Endothelial cell of umbilical vein (primary cell): ENCODE measurements at regions not wholly inside any gene's neighbourhood (a gene's known extent, or its start where the extent isn't known, plus 50 kb on each side); places are given as distances from the start of the nearest gene placed in this dataset.

Source experiments
- BruUV-seq: library from RNA; stranded (reverse); fragments of 400-500 nt; replicated peaks from 2 replicates; lab custom pipeline; 2021; lab: Mats Ljungman, UMichigan
- CTCF ChIA-PET: fragments of 300-600, 350-600 bp; sonication (Branson Sonifier 250); formaldehyde crosslinking; loops from one replicate; lab custom pipeline; 2021; ENCODE audit warnings: antibody characterized with exemption, inconsistent platforms; lab: Charles Lee
- POLR2A ChIA-PET: fragments of 300-600, 350-600 bp; sonication (Branson Sonifier 250); formaldehyde crosslinking; loops from one replicate; lab custom pipeline; 2021; ENCODE audit warnings: antibody characterized with exemption, inconsistent platforms; lab: Charles Lee
- DNase-seq: peaks from one replicate; pipeline ENCODE4 v3.0.0-alpha.2; 2011; ENCODE audit warnings: low read depth, low spot score
- FAIRE-seq: peaks from 2 replicates; lab custom pipeline; 2011; peaks lifted over from hg19 to GRCh38; lab: Jason Lieb, UNC
- H2AFZ ChIP-seq: 2 replicates; pipeline ENCODE4 v1.6.0; 2012; ENCODE audit warnings: low read depth, low read length, control low read depth, inconsistent platforms
- H3K27ac ChIP-seq: 2 replicates; pipeline ENCODE4 v1.5.1; 2011; ENCODE audit warnings: low read depth, mild to moderate bottlenecking, control low read depth, low read length, moderate library complexity; ENCODE audit not compliant: insufficient read depth
- H3K27me3 ChIP-seq, 2 experiments: 2 replicates each; pipeline versions ENCODE4 v1.6.0 to v1.6.1; 2011; ENCODE audit warnings: low read length in 2 of 2, mixed read lengths in 1 of 2; ENCODE audit not compliant: control insufficient read depth in 2 of 2, insufficient read depth in 2 of 2
- H3K36me3 ChIP-seq, 2 experiments: 2 replicates in 1 of 2; 3 replicates in 1 of 2; pipeline ENCODE4 v1.5.1; 2011; ENCODE audit warnings: low read length in 2 of 2, mild to moderate bottlenecking in 1 of 2, moderate library complexity in 1 of 2; ENCODE audit not compliant: control insufficient read depth in 2 of 2, insufficient read depth in 2 of 2; ENCODE audit errors: extremely low read depth in 1 of 2
- H3K4me1 ChIP-seq: 3 replicates; pipeline ENCODE4 v1.5.1; 2011; ENCODE audit warnings: mild to moderate bottlenecking, low read length; ENCODE audit not compliant: control insufficient read depth, insufficient read depth; ENCODE audit errors: extremely low read depth
- H3K4me2 ChIP-seq: 2 replicates; pipeline ENCODE4 v1.6.1; 2011; ENCODE audit warnings: low read length, control low read depth, mixed read lengths; ENCODE audit not compliant: insufficient read depth
- H3K4me3 ChIP-seq, 3 experiments: fragments of 200-600 bp in 1 of 3; sonication (generic), shearing (Covaris generic) in 1 of 3; replicated peaks in 1 of 3; 2 replicates each; pipeline ENCODE4 v1.5.1; 2011 to 2016; ENCODE audit warnings: control low read depth in 3 of 3, low read length in 3 of 3, mild to moderate bottlenecking in 2 of 3, inconsistent platforms in 1 of 3, low read depth in 1 of 3, moderate library complexity in 1 of 3; ENCODE audit not compliant: insufficient read depth in 1 of 3
- H3K79me2 ChIP-seq: 2 replicates; pipeline ENCODE4 v1.6.0; 2012; ENCODE audit warnings: low read length, inconsistent platforms; ENCODE audit not compliant: control insufficient read depth, insufficient read depth
- H3K9ac ChIP-seq: replicated peaks from 2 replicates; pipeline ENCODE3; 2011; ENCODE audit warnings: low read length, control low read depth; ENCODE audit not compliant: insufficient read depth; ENCODE audit errors: extremely low read depth
- H3K9me1 ChIP-seq: replicated peaks from 3 replicates; pipeline ENCODE4 v1.6.0; 2011; ENCODE audit warnings: mild to moderate bottlenecking, low read length; ENCODE audit not compliant: control insufficient read depth, insufficient read depth; ENCODE audit errors: extremely low read depth
- H3K9me3 ChIP-seq: replicated peaks from 2 replicates; pipeline ENCODE4 v1.5.1; 2012; ENCODE audit warnings: low read length, inconsistent platforms; ENCODE audit not compliant: control insufficient read depth, insufficient read depth
- H4K20me1 ChIP-seq: replicated peaks from 2 replicates; pipeline ENCODE3; 2011; ENCODE audit warnings: mild to moderate bottlenecking, low read length; ENCODE audit not compliant: control insufficient read depth, insufficient read depth; ENCODE audit errors: extremely low read depth
- CTCF ChIP-seq, 2 donors: IDR thresholded peaks; 1 replicate in 1 of 2; 2 replicates in 1 of 2; pipeline ENCODE4 v1.5.1; 2011; ENCODE audit warnings: low read length in 2 of 2, mild to moderate bottlenecking in 2 of 2, moderate library complexity in 2 of 2, control low read depth in 1 of 2, inconsistent platforms in 1 of 2, low read depth in 1 of 2; ENCODE audit not compliant: insufficient read depth in 1 of 2; ENCODE audit errors: extremely low read depth in 1 of 2
- EZH2 ChIP-seq: IDR thresholded peaks from 2 replicates; pipeline ENCODE4 v1.6.1; 2012; ENCODE audit warnings: borderline replicate concordance, low read depth, mild to moderate bottlenecking, moderate library complexity, low read length, inconsistent platforms; ENCODE audit not compliant: severe bottlenecking
- FOS ChIP-seq: IDR thresholded peaks from 2 replicates; pipeline ENCODE4 v1.6.1; 2011; ENCODE audit warnings: mild to moderate bottlenecking, low read length, moderate library complexity, borderline replicate concordance; ENCODE audit not compliant: insufficient read depth
- GATA2 ChIP-seq: IDR thresholded peaks from 2 replicates; pipeline ENCODE4 v1.7.0; 2011; ENCODE audit warnings: low read depth, mild to moderate bottlenecking, moderate library complexity, mixed read lengths, low read length; ENCODE audit not compliant: insufficient read length, insufficient read depth
- JUN ChIP-seq: IDR thresholded peaks from 2 replicates; pipeline ENCODE4 v1.6.1; 2011; ENCODE audit warnings: borderline replicate concordance, low read depth; ENCODE audit not compliant: insufficient read length, insufficient read depth
- MAX ChIP-seq: IDR thresholded peaks from 2 replicates; pipeline ENCODE4 v1.6.1; 2011; ENCODE audit not compliant: insufficient read depth, insufficient read length
- MYC ChIP-seq: IDR thresholded peaks from one replicate; pipeline ENCODE4 v1.6.1; 2011; ENCODE audit warnings: mild to moderate bottlenecking, low read depth, low read length
- POLR2A ChIP-seq: IDR thresholded peaks from 2 replicates; pipeline ENCODE4 v1.6.1; 2012; ENCODE audit warnings: low read depth, mild to moderate bottlenecking, control low read depth, low read length
- POLR2AphosphoS5 ChIP-seq: IDR thresholded peaks from 2 replicates; pipeline ENCODE4 v1.6.1; 2012; ENCODE audit warnings: low read depth, mild to moderate bottlenecking, control low read depth, low read length, moderate library complexity; ENCODE audit not compliant: insufficient read depth
- dilution Hi-C: fragments of 300-500 bp; cut with MboI; formaldehyde crosslinking; loops from one replicate; pipeline ENCODE4 v1.15.0; 2019; ENCODE audit warnings: low sequenced_read_pairs; ENCODE audit not compliant: extremely low pct_ligation_motif_present
- intact Hi-C: fragments of 100-400 bp; cut with micrococcal nuclease; formaldehyde crosslinking; loops from one replicate; pipeline ENCODE4 v1.10.0; 2022

- Histone ChIP-seq H3K4me2 (no peak overlapping the region), H3K79me2 (no peaks in the 10 kb centered on the region), H3K27me3 (no peaks in the 10 kb centered on the region), H3K9ac (no peak overlapping the region), H3K4me3 (no peak overlapping the region), H3K36me3 (no peaks in the 10 kb centered on the region), H3K9me1 (no peaks in the 10 kb centered on the region), H3K27ac (no peak overlapping the region), H2AFZ (no peak overlapping the region), H3K9me3 (no peaks in the 10 kb centered on the region), H3K4me1 (no peaks in the 10 kb centered on the region), H4K20me1 (no peaks in the 10 kb centered on the region)
- dilution Hi-C loops (no loop called here), intact Hi-C loops (no loop called here)
- FAIRE-seq (no peak), DNase-seq (no peak)
- ChIA-PET CTCF (no interaction called here), POLR2A (no interaction called here)
- TF ChIP-seq JUN: no peak
- no peak for TF ChIP-seq MYC
- TF ChIP-seq MAX: no peak
- no peak for TF ChIP-seq EZH2
- no peak for TF ChIP-seq GATA2
- TF ChIP-seq POLR2AphosphoS5: no peak
- no peak for TF ChIP-seq POLR2A
- TF ChIP-seq CTCF (IDR thresholded peaks at IDR 0.05; ENCODE audit: extremely low read depth in 1 of 2, insufficient read depth in 1 of 2, low read depth in 1 of 2, low read length in 2 of 2): no peak
- TF ChIP-seq FOS: no peak
- no TSS peak for BruUV-seq
Observed at GRCh38 chr1:5659606-5660005, 332.6 kb downstream of the NPHP4 start.
